Lung (tissue), 11 donors: ENCODE measurements at regions not wholly inside any gene's neighbourhood (a gene's known extent, or its start where the extent isn't known, plus 50 kb on each side); places are given as distances from the start of the nearest gene placed in this dataset.
"Not testable (repeated sequence)": the region's sequence is repeated elsewhere in the genome, so short reads cannot be mapped to it uniquely, and the experiment has no call there.

Experiments
- ATAC-seq: fragments of 200-7000 bp; cut with Tn5 transposase; one replicate; pipeline ENCODE4 v1.9.1; 2020; ENCODE audit warnings: moderate number of reproducible peaks; ENCODE audit not compliant: insufficient read depth, low FRiP score
- DNase-seq, 3 donors: peaks; one replicate each; pipeline ENCODE4 v3.0.0-alpha.2; 2013 to 2017
- H3K27ac ChIP-seq, 2 donors: one replicate each; pipeline ENCODE4 v1.5.1; 2013; ENCODE audit warnings: mild to moderate bottlenecking in 2 of 2, moderate library complexity in 2 of 2, control low read depth in 1 of 2, inconsistent platforms in 1 of 2, low read depth in 1 of 2, low read length in 1 of 2
- H3K27me3 ChIP-seq, 3 donors: one replicate each; pipeline ENCODE4 v1.5.1; 2013; ENCODE audit warnings: low read length in 2 of 3; ENCODE audit not compliant: control insufficient read depth in 3 of 3, insufficient read depth in 3 of 3
- H3K36me3 ChIP-seq, 4 donors: one replicate each; pipeline ENCODE4 v1.5.1; 2013; ENCODE audit warnings: low read length in 4 of 4, mild to moderate bottlenecking in 1 of 4, moderate library complexity in 1 of 4; ENCODE audit not compliant: control insufficient read depth in 4 of 4, insufficient read depth in 4 of 4
- H3K4me1 ChIP-seq, 5 donors: one replicate each; pipeline ENCODE4 v1.5.1; 2013; ENCODE audit warnings: low read length in 5 of 5, mild to moderate bottlenecking in 2 of 5, moderate library complexity in 1 of 5; ENCODE audit not compliant: control insufficient read depth in 5 of 5, insufficient read depth in 5 of 5
- H3K4me3 ChIP-seq: one replicate; pipeline ENCODE4 v1.5.1; 2013; ENCODE audit warnings: mild to moderate bottlenecking, control low read depth, moderate library complexity
- H3K9ac ChIP-seq, 2 donors: one replicate each; pipeline ENCODE4 v1.5.1; 2013; ENCODE audit warnings: low read length in 2 of 2, control low read depth in 1 of 2; ENCODE audit not compliant: insufficient read depth in 1 of 2
- H3K9me3 ChIP-seq, 4 donors: one replicate each; pipeline ENCODE4 v1.5.1; 2013; ENCODE audit warnings: low read length in 3 of 4, mild to moderate bottlenecking in 1 of 4, moderate library complexity in 1 of 4; ENCODE audit not compliant: control insufficient read depth in 4 of 4, insufficient read depth in 3 of 4
- CTCF ChIP-seq: IDR thresholded peaks from 2 replicates; pipeline ENCODE4 v1.5.1; 2012; ENCODE audit warnings: mild to moderate bottlenecking; ENCODE audit errors: control extremely low read depth, extremely low read depth
- WGBS, 2 donors: extraction: QIAGEN DNeasy Blood & Tissue Kit; methylation state at CpG; one replicate each; pipeline ENCODE4 v1.1.7; 2013; 5-methylcytosine and 5-hydroxymethylcytosine counted together
- donor health status: control.
- donor health status: control.
- donor health status: Bipolar disorder and iron deficiency.
- donor health status: healthy.
- donor health status: DM: yes; HTN: yes; CAD: no.

GRCh38 chrX:77088233-77088632, 359.0 kb upstream of the FGF16 start:
- H3K9ac ChIP-seq, result no peak overlapping the region
- 20 to 41% methylated on average over 1 of the region's 1 CpG for WGBS, 2 donors
- TF ChIP-seq CTCF, result no peak

GRCh38 chrX:77114501-77114900, 332.7 kb upstream of the FGF16 start:
- DNase-seq (no peak), ATAC-seq (no peak)
- Histone ChIP-seq H3K4me3 (no peak overlapping the region), H3K9me3 (peaks cover 0 to 5% (median 0%) of the 10 kb centered on the region in 4 donors), H3K9ac (no peak overlapping the region), H3K27ac (no peak overlapping the region), H3K27me3 (no peaks in the 10 kb centered on the region), H3K36me3 (no peaks in the 10 kb centered on the region), H3K4me1 (no peaks in the 10 kb centered on the region)
- WGBS, 2 donors, result 72% methylated on average over 1 of the region's 1 CpG; no CpG with 5 or more reads in 1 of the 2 donors
- no peak for TF ChIP-seq CTCF

More at GRCh38 chrX:77088233-77088632, 359.0 kb upstream of the FGF16 start:
- no peak overlapping the region for H3K4me3 ChIP-seq
- H3K4me1 ChIP-seq, result peaks cover 0 to 7% (median 0%) of the 10 kb centered on the region in 5 donors
- H3K9me3 ChIP-seq, result peaks cover 0 to under 1% (median 0%) of the 10 kb centered on the region in 4 donors
- no peaks in the 10 kb centered on the region for H3K36me3 ChIP-seq
- no peak for DNase-seq
- no peak for ATAC-seq
- no peaks in the 10 kb centered on the region for H3K27me3 ChIP-seq
- H3K27ac ChIP-seq, result no peak overlapping the region

- Histone ChIP-seq H3K9me3 (peaks cover 0 to 5% (median 0%) of the 10 kb centered on the region in 4 donors), H3K36me3 (no peaks in the 10 kb centered on the region), H3K4me1 (no peaks in the 10 kb centered on the region), H3K4me3 (no peak overlapping the region), H3K9ac (no peak overlapping the region), H3K27me3 (no peaks in the 10 kb centered on the region), H3K27ac (no peak overlapping the region)
- WGBS, 2 donors, result 41 to 88% methylated on average over 2 of the region's 2 CpGs
- DNase-seq, result no peak
- no peak for TF ChIP-seq CTCF
- no peak for ATAC-seq
Observed at GRCh38 chrX:77118686-77119085, 328.5 kb upstream of the FGF16 start.

GRCh38 chrX:77119706-77120105, 327.5 kb upstream of the FGF16 start:
- no peak overlapping the region for H3K9ac ChIP-seq
- no peak overlapping the region for H3K4me3 ChIP-seq
- DNase-seq, result no peak
- peaks cover 0 to 2% (median 0%) of the 10 kb centered on the region in 4 donors for H3K9me3 ChIP-seq
- TF ChIP-seq CTCF, result no peak
- no peak overlapping the region for H3K27ac ChIP-seq
- no peaks in the 10 kb centered on the region for H3K4me1 ChIP-seq
- no peak for ATAC-seq
- H3K36me3 ChIP-seq, result no peaks in the 10 kb centered on the region
- 69 to 80% methylated on average over 1 of the region's 1 CpG for WGBS, 2 donors
- no peaks in the 10 kb centered on the region for H3K27me3 ChIP-seq

- not testable (repeated sequence) for H3K36me3 ChIP-seq, DNase-seq, H3K4me3 ChIP-seq, ATAC-seq, H3K4me1 ChIP-seq, H3K27ac ChIP-seq, H3K9me3 ChIP-seq, H3K27me3 ChIP-seq, H3K9ac ChIP-seq
- WGBS, 2 donors, result 90 to 93% methylated on average over 4 of the region's 5 CpGs
Observed at GRCh38 chrX:77123917-77124316, 323.3 kb upstream of the FGF16 start.

- not testable (repeated sequence) for ATAC-seq, DNase-seq
- WGBS, 2 donors, result 36 to 70% methylated on average over 2 of the region's 2 CpGs
Observed at GRCh38 chrX:77127571-77127970, 319.6 kb upstream of the FGF16 start.

More at GRCh38 chrX:77127571-77127970, 319.6 kb upstream of the FGF16 start:
- not testable (repeated sequence) for H3K36me3 ChIP-seq, H3K9ac ChIP-seq, H3K27ac ChIP-seq, H3K4me1 ChIP-seq, H3K27me3 ChIP-seq, H3K4me3 ChIP-seq, H3K9me3 ChIP-seq
